ENCODE measurements at regions not wholly inside any gene's neighbourhood (a gene's known extent, or its start where the extent isn't known, plus 50 kb on each side); places are given as distances from the start of the nearest gene placed in this dataset.

- H3K9ac ChIP-seq = no peak overlapping the region
- H3K4me3 ChIP-seq (ENCODE audit: low read depth, low read length) = no peak overlapping the region
- no peak overlapping the region for H3K4me2 ChIP-seq (ENCODE audit: low read length)
- no peaks in the 10 kb centered on the region for H3K36me3 ChIP-seq (ENCODE audit: control insufficient read depth, insufficient read depth, low read length)
- H3K4me1 ChIP-seq = no peaks in the 10 kb centered on the region
- H3K27ac ChIP-seq = no peak overlapping the region
- H3K79me2 ChIP-seq = no peaks in the 10 kb centered on the region
- H2AFZ ChIP-seq = no peak overlapping the region
- TF ChIP-seq CTCF (IDR thresholded peaks at IDR 0.05) = no peak
- H3K9me3 ChIP-seq (ENCODE audit: control insufficient read depth, low read length) = no peaks in the 10 kb centered on the region
- no peaks in the 10 kb centered on the region for H3K27me3 ChIP-seq (ENCODE audit: control insufficient read depth, insufficient read depth, low read length)
Observed at GRCh38 chr6:156013155-156013554, 557.5 kb upstream of the NOX3 start.

- no peak for TF ChIP-seq CTCF (IDR thresholded peaks at IDR 0.05)
- Histone ChIP-seq H3K4me1 (no peaks in the 10 kb centered on the region), H2AFZ (no peak overlapping the region), H3K4me2 (ENCODE audit: low read length) (no peak overlapping the region), H3K9ac (no peak overlapping the region), H3K27me3 (ENCODE audit: control insufficient read depth, insufficient read depth, low read length) (no peaks in the 10 kb centered on the region), H3K27ac (no peak overlapping the region), H3K36me3 (ENCODE audit: control insufficient read depth, insufficient read depth, low read length) (no peaks in the 10 kb centered on the region), H3K9me3 (ENCODE audit: control insufficient read depth, low read length) (no peaks in the 10 kb centered on the region), H3K4me3 (ENCODE audit: low read depth, low read length) (no peak overlapping the region), H3K79me2 (no peaks in the 10 kb centered on the region)
Observed at GRCh38 chr6:156009656-156010055, 554.0 kb upstream of the NOX3 start.

GRCh38 chr6:156004796-156005195 lies 549.2 kb upstream of the NOX3 start:
- Histone ChIP-seq H3K27me3 (ENCODE audit: control insufficient read depth, insufficient read depth, low read length) (no peaks in the 10 kb centered on the region), H3K27ac (no peak overlapping the region), H3K9ac (no peak overlapping the region), H3K36me3 (ENCODE audit: control insufficient read depth, insufficient read depth, low read length) (no peaks in the 10 kb centered on the region), H3K9me3 (ENCODE audit: control insufficient read depth, low read length) (no peaks in the 10 kb centered on the region), H3K79me2 (no peaks in the 10 kb centered on the region), H3K4me2 (ENCODE audit: low read length) (no peak overlapping the region), H2AFZ (no peak overlapping the region), H3K4me3 (ENCODE audit: low read depth, low read length) (no peak overlapping the region), H3K4me1 (no peaks in the 10 kb centered on the region)
- no peak for TF ChIP-seq CTCF (IDR thresholded peaks at IDR 0.05)

- Histone ChIP-seq H3K79me2 (no peaks in the 10 kb centered on the region), H3K4me3 (ENCODE audit: low read depth, low read length) (no peak overlapping the region), H3K27ac (no peak overlapping the region), H3K27me3 (ENCODE audit: control insufficient read depth, insufficient read depth, low read length) (no peaks in the 10 kb centered on the region), H3K4me1 (no peaks in the 10 kb centered on the region), H3K9me3 (ENCODE audit: control insufficient read depth, low read length) (no peaks in the 10 kb centered on the region), H3K36me3 (ENCODE audit: control insufficient read depth, insufficient read depth, low read length) (no peaks in the 10 kb centered on the region), H3K4me2 (ENCODE audit: low read length) (no peak overlapping the region), H3K9ac (no peak overlapping the region), H2AFZ (no peak overlapping the region)
- no peak for TF ChIP-seq CTCF (IDR thresholded peaks at IDR 0.05)
Observed at GRCh38 chr6:155996151-155996550, 540.5 kb upstream of the NOX3 start.

GRCh38 chr6:155995281-155995680 lies 539.6 kb upstream of the NOX3 start:
- Histone ChIP-seq H3K79me2 (no peaks in the 10 kb centered on the region), H3K4me3 (ENCODE audit: low read depth, low read length) (no peak overlapping the region), H3K4me1 (no peaks in the 10 kb centered on the region), H3K36me3 (ENCODE audit: control insufficient read depth, insufficient read depth, low read length) (no peaks in the 10 kb centered on the region), H3K27ac (no peak overlapping the region), H3K9ac (no peak overlapping the region), H2AFZ (no peak overlapping the region), H3K27me3 (ENCODE audit: control insufficient read depth, insufficient read depth, low read length) (no peaks in the 10 kb centered on the region), H3K9me3 (ENCODE audit: control insufficient read depth, low read length) (no peaks in the 10 kb centered on the region), H3K4me2 (ENCODE audit: low read length) (no peak overlapping the region)
- TF ChIP-seq CTCF (IDR thresholded peaks at IDR 0.05) = no peak
